ENCODE measurements at regions not wholly inside any gene's neighbourhood (a gene's known extent, or its start where the extent isn't known, plus 50 kb on each side); places are given as distances from the start of the nearest gene placed in this dataset.

GRCh38 chr5:6235726-6236125, 142.6 kb downstream of the MED10 start:
- intact Hi-C loops (cut with micrococcal nuclease): no loop called here
- Mint-ChIP-seq H3K36me3 (ENCODE audit: low read depth) (peaks cover 2% of the 10 kb centered on the region), H3K9me3 (no peaks in the 10 kb centered on the region), H3K27me3 (peaks cover 6% of the 10 kb centered on the region), H3K4me3 (no peak overlapping the region), H3K4me1 (ENCODE audit: low read depth) (no peaks in the 10 kb centered on the region), H3K27ac (no peak overlapping the region)
- ATAC-seq: no peak
- CTCF ChIA-PET: no interaction called here
- DNase-seq: no peak
- POLR2A ChIA-PET: no interaction called here
- TF ChIP-seq, protein P1, sequence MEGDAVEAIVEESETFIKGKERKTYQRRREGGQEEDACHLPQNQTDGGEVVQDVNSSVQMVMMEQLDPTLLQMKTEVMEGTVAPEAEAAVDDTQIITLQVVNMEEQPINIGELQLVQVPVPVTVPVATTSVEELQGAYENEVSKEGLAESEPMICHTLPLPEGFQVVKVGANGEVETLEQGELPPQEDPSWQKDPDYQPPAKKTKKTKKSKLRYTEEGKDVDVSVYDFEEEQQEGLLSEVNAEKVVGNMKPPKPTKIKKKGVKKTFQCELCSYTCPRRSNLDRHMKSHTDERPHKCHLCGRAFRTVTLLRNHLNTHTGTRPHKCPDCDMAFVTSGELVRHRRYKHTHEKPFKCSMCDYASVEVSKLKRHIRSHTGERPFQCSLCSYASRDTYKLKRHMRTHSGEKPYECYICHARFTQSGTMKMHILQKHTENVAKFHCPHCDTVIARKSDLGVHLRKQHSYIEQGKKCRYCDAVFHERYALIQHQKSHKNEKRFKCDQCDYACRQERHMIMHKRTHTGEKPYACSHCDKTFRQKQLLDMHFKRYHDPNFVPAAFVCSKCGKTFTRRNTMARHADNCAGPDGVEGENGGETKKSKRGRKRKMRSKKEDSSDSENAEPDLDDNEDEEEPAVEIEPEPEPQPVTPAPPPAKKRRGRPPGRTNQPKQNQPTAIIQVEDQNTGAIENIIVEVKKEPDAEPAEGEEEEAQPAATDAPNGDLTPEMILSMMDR (IDR thresholded peaks at IDR 0.05): no peak

DNA sequence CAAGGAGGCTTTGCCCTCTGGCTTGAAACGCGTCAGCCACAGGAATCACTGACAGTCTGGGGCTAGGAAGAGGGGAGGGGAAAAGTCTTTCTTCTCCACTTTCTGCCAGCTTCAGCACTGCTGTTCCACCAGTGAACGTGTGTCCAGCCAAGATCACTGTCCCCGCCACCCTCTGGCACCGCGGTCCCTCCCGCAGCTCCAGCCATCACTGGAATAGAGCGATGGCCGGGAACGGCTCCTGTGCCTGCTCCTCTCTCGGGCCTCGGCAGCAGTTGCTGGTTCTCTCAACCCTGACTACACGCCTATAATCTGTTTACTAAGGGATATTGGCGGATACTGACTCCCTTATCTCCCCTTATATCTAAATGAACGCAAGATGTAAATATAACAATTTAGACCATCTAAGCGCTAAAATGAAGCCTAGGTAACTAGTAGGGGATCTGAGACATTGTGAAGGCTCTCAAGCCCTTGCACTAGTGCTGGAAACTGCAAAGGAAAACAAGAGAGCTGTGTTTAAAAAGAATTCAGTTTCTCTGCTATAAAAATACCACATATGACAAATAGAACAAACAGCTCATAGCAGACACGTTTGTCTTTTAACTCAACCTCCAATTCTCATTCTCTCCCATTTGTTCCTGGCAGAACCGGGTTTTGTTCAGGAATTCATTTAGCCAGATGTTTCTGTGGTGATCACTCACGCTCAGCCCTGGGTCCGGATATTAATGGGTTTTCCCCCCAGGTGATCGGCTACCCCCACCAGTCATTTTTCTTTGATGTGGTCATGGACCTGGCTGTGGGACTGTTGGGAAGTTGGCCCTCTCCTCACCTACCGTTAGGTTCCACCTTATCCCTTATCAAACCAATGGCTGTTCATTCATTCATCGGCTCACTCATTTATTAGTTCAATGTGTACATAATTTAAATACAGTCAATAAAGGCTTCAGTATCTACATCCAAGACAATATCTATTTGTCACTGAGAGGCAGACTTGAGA, 149.8 kb downstream of the MED10 start:
- no peak overlapping the region for H3K4me3 Mint-ChIP-seq
- no peak for ATAC-seq

DNA sequence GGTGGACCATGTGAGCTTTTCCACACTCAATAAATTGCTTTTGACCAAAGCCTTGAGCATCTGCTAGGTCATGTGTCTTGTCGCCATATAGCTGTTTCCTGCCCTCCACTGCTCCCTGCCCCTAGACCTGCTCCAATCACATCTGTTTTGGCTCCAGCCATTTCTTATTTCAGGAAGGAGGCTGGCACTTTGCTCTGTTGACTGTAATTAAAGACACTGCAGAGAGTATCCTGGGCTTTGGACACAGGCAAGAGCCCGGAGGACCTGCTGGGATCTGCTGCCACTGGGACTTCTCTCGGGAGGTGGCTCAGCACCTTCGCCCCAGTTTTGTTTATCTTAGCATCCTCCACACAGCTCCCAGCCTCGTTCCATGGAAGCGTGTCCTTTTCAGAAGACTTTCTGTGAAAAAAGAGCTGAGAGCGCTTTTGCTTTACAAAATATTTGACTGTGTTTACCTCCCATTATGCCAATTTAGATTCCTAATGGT, 153.2 kb downstream of the MED10 start:
- H3K36me3 Mint-ChIP-seq (ENCODE audit: low read depth): no peaks in the 10 kb centered on the region
- H3K4me3 Mint-ChIP-seq: no peak overlapping the region
- no peaks in the 10 kb centered on the region for H3K9me3 Mint-ChIP-seq
- intact Hi-C loops (cut with micrococcal nuclease): no loop called here
- ChIA-PET POLR2A (no interaction called here), CTCF (no interaction called here)
- DNase-seq (no peak), ATAC-seq (no peak)
- H3K27me3 Mint-ChIP-seq: no peaks in the 10 kb centered on the region
- H3K4me1 Mint-ChIP-seq (ENCODE audit: low read depth): no peaks in the 10 kb centered on the region
- TF ChIP-seq, protein P1 (IDR thresholded peaks at IDR 0.05): no peak
- H3K27ac Mint-ChIP-seq: no peak overlapping the region

More for the DNA sequence above, 149.8 kb downstream of the MED10 start:
- CTCF ChIA-PET: no interaction called here
- Mint-ChIP-seq H3K36me3 (ENCODE audit: low read depth) (no peaks in the 10 kb centered on the region), H3K27ac (no peak overlapping the region), H3K27me3 (peaks cover 1% of the 10 kb centered on the region), H3K9me3 (no peaks in the 10 kb centered on the region), H3K4me1 (ENCODE audit: low read depth) (no peaks in the 10 kb centered on the region)
- POLR2A ChIA-PET: no interaction called here
- intact Hi-C loops (cut with micrococcal nuclease): no loop called here
- DNase-seq: no peak
- TF ChIP-seq, protein P1 (IDR thresholded peaks at IDR 0.05): no peak

DNA sequence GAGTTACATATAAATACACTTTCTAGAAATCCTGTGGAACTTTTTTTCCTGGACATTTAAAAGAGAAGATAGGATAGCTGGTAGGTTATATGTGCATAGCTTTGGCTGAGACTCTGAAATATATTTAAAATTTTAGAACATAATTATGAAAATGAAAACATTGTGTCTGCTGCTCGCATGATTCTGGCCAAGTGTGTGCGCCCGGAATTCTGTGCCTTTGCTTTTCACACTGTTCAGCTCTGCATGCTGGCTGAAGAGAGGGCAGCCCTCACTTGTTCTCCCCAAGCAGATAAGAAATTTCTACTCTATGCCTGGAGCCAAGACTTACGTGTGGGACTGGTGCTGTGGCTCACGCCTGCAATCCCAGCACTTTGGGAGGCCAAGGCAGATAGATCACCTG, 153.9 kb downstream of the MED10 start:
- Mint-ChIP-seq H3K9me3 (no peaks in the 10 kb centered on the region), H3K4me1 (ENCODE audit: low read depth) (no peaks in the 10 kb centered on the region), H3K27me3 (no peaks in the 10 kb centered on the region), H3K36me3 (ENCODE audit: low read depth) (no peaks in the 10 kb centered on the region), H3K27ac (no peak overlapping the region), H3K4me3 (no peak overlapping the region)
- ATAC-seq (no peak), DNase-seq (no peak)
- CTCF ChIA-PET: no interaction called here
- TF ChIP-seq, protein P1 (IDR thresholded peaks at IDR 0.05): no peak
- POLR2A ChIA-PET: no interaction called here
- intact Hi-C loops (cut with micrococcal nuclease): no loop called here

GRCh38 chr5:6222899-6223298, 155.4 kb downstream of the MED10 start:
- no peaks in the 10 kb centered on the region for H3K9me3 Mint-ChIP-seq
- H3K4me3 Mint-ChIP-seq: no peak overlapping the region
- H3K36me3 Mint-ChIP-seq (ENCODE audit: low read depth): no peaks in the 10 kb centered on the region
- DNase-seq (no peak), ATAC-seq (no peak)
- ChIA-PET CTCF (interaction anchor here (0.7 kb wide), 1 partner anchor 281 kb away, joined by 3 read pairs; no protein-coding TSS in a partner anchor), POLR2A (no interaction called here)
- no peaks in the 10 kb centered on the region for H3K27me3 Mint-ChIP-seq
- TF ChIP-seq, protein P1 (IDR thresholded peaks at IDR 0.05): no peak
- H3K4me1 Mint-ChIP-seq (ENCODE audit: low read depth): no peaks in the 10 kb centered on the region
- intact Hi-C loops (cut with micrococcal nuclease): no loop called here
- H3K27ac Mint-ChIP-seq: no peak overlapping the region

All from activated CD8-positive, alpha-beta T cell treated with anti-CD3 and anti-CD28 coated beads for 36 hours (primary cell).